Astrocyte (in vitro differentiated cells and primary cell): ENCODE measurements at regions not wholly inside any gene's neighbourhood (a gene's known extent, or its start where the extent isn't known, plus 50 kb on each side); places are given as distances from the start of the nearest gene placed in this dataset.

ENCODE experiments used
- DNase-seq: peaks from one replicate; pipeline ENCODE4 v3.0.0-alpha.2; 2010; ENCODE audit warnings: low read depth
- FAIRE-seq: peaks from 2 replicates; lab custom pipeline; 2011; peaks lifted over from hg19 to GRCh38; lab: Jason Lieb, UNC
- H2AFZ ChIP-seq: 2 replicates; pipeline ENCODE4 v1.6.0; 2012; ENCODE audit warnings: low read depth, low read length, inconsistent platforms
- H3K27ac ChIP-seq: 2 replicates; pipeline ENCODE4 v1.5.1; 2011; ENCODE audit warnings: low read depth, low read length, inconsistent platforms
- H3K27me3 ChIP-seq: 2 replicates; pipeline ENCODE4 v1.6.0; 2011; ENCODE audit warnings: low read length, inconsistent platforms; ENCODE audit not compliant: insufficient read depth
- H3K36me3 ChIP-seq: 2 replicates; pipeline ENCODE4 v1.5.1; 2011; ENCODE audit warnings: low read length, inconsistent platforms; ENCODE audit not compliant: insufficient read depth
- H3K4me1 ChIP-seq: 2 replicates; pipeline ENCODE4 v1.5.1; 2011; ENCODE audit warnings: low read length, inconsistent platforms; ENCODE audit not compliant: insufficient read depth
- H3K4me2 ChIP-seq: 2 replicates; pipeline ENCODE4 v1.6.0; 2012; ENCODE audit warnings: low read length, inconsistent platforms
- H3K4me3 ChIP-seq: 2 replicates; pipeline ENCODE4 v1.5.1; 2011; ENCODE audit warnings: low read depth, mild to moderate bottlenecking, low read length, inconsistent platforms; ENCODE audit not compliant: insufficient read depth
- H3K79me2 ChIP-seq: 2 replicates; pipeline ENCODE4 v1.6.0; 2012; ENCODE audit warnings: mild to moderate bottlenecking, low read length, inconsistent platforms; ENCODE audit not compliant: insufficient read depth
- H3K9ac ChIP-seq: 2 replicates; pipeline ENCODE4 v1.6.0; 2012; ENCODE audit warnings: mild to moderate bottlenecking, low read length, inconsistent platforms
- H3K9me3 ChIP-seq: 2 replicates; pipeline ENCODE4 v1.5.1; 2012; ENCODE audit warnings: low read depth, mild to moderate bottlenecking, low read length, inconsistent platforms; ENCODE audit not compliant: insufficient read depth
- H4K20me1 ChIP-seq: 2 replicates; pipeline ENCODE4 v1.6.0; 2012; ENCODE audit warnings: low read length, inconsistent platforms; ENCODE audit not compliant: insufficient read depth
- H3K27ac Mint-ChIP-seq: one replicate; pipeline ENCODE4 v1.8.0; 2021; ENCODE audit warnings: mild to moderate bottlenecking, mixed read lengths; ENCODE audit not compliant: unreplicated experiment
- H3K27me3 Mint-ChIP-seq: one replicate; pipeline ENCODE4 v1.8.0; 2021; ENCODE audit warnings: low read depth, mixed read lengths; ENCODE audit not compliant: unreplicated experiment
- H3K36me3 Mint-ChIP-seq: one replicate; pipeline ENCODE4 v1.8.0; 2021; ENCODE audit warnings: low read depth, mixed read lengths; ENCODE audit not compliant: unreplicated experiment
- H3K4me1 Mint-ChIP-seq: one replicate; pipeline ENCODE4 v1.8.0; 2021; ENCODE audit warnings: low read depth, mixed read lengths; ENCODE audit not compliant: unreplicated experiment
- H3K4me3 Mint-ChIP-seq: one replicate; pipeline ENCODE4 v1.8.0; 2021; ENCODE audit warnings: mild to moderate bottlenecking, moderate library complexity, mixed read lengths; ENCODE audit not compliant: unreplicated experiment
- H3K9me3 Mint-ChIP-seq: one replicate; pipeline ENCODE4 v1.8.0; 2021; ENCODE audit warnings: mild to moderate bottlenecking, mixed read lengths; ENCODE audit not compliant: unreplicated experiment
- CTCF ChIP-seq: IDR thresholded peaks from 2 replicates; pipeline ENCODE4 v1.5.1; 2011; ENCODE audit warnings: low read depth, mild to moderate bottlenecking, inconsistent platforms, low read length, moderate library complexity; ENCODE audit not compliant: insufficient read depth
- EZH2 ChIP-seq: IDR thresholded peaks from 2 replicates; pipeline ENCODE4 v1.6.1; 2012; ENCODE audit warnings: mild to moderate bottlenecking, low read length, inconsistent platforms; ENCODE audit not compliant: insufficient read depth

DNA sequence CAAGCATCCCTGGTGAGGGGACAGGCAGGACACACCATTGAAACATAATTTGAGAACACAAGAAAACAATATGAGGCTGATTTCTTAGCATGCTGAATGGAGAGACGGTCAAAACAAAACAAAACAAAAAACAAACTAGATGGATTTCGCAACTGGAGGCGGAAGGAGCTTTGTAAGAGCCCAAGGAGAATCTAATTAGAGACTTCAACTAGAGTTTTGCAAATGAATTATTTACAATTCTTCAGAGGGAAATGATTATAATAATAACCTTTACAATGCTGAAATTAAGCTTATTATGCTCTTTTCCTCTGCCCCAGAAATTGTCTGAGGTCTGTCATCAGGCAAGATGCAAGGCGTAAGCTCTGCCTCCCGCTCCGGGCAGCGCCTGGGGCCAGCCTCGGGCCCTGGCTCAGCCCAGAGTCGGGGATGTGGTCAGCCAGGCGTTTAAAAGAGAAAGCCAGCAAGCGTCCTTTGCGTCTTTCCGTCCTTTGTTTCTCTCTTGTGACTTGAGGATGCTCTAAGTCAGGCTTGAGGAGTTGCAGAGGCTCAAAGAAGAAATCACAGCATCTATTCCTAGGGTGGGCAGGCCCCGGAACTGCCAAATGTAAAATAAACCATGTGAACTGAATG lies 139.6 kb downstream of the TWIST2 start:
- Histone ChIP-seq H3K4me1 (no peaks in the 10 kb centered on the region), H3K27ac (no peak overlapping the region), H3K9ac (no peak overlapping the region), H3K36me3 (no peaks in the 10 kb centered on the region), H4K20me1 (no peaks in the 10 kb centered on the region), H3K79me2 (no peaks in the 10 kb centered on the region), H3K27me3 (peaks cover 4% of the 10 kb centered on the region), H2AFZ (no peak overlapping the region), H3K4me3 (no peak overlapping the region), H3K9me3 (no peaks in the 10 kb centered on the region), H3K4me2 (no peak overlapping the region)
- no peak overlapping the region for H3K27ac Mint-ChIP-seq
- FAIRE-seq (no peak), DNase-seq (no peak)
- no peak for TF ChIP-seq CTCF
- TF ChIP-seq EZH2: no peak
- peaks cover 2% of the 10 kb centered on the region for H3K9me3 Mint-ChIP-seq
- no peak overlapping the region for H3K4me3 Mint-ChIP-seq
- no peaks in the 10 kb centered on the region for H3K4me1 Mint-ChIP-seq
- peaks cover 11% of the 10 kb centered on the region for H3K27me3 Mint-ChIP-seq
- H3K36me3 Mint-ChIP-seq: no peaks in the 10 kb centered on the region

DNA sequence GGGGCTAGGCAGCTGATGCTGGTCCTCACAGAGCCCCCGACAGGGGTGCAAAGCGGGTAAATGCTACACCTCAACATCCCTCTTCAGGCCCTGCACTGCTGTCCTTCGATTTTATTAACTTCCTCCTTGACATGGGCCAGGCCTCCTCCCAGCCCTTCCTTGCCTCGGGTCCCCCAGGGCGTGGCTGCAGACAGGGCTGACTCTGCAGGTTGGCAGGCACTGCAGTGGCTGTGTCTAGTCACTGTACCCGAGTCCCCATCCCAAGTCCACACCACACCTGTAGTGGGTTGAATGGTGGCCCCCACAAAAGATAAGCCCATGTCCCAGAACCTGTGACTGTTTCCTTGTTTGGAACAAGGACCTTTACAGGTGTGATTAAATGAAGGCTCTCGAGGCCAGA lies 140.2 kb downstream of the TWIST2 start:
- Mint-ChIP-seq H3K4me3 (no peak overlapping the region), H3K9me3 (peaks cover 2% of the 10 kb centered on the region), H3K4me1 (no peaks in the 10 kb centered on the region), H3K27ac (no peak overlapping the region), H3K27me3 (peaks cover 13% of the 10 kb centered on the region), H3K36me3 (no peaks in the 10 kb centered on the region)
- Histone ChIP-seq H3K79me2 (no peaks in the 10 kb centered on the region), H3K27me3 (peaks cover 4% of the 10 kb centered on the region), H3K36me3 (no peaks in the 10 kb centered on the region), H3K4me3 (no peak overlapping the region), H4K20me1 (no peaks in the 10 kb centered on the region), H3K9ac (no peak overlapping the region), H3K9me3 (no peaks in the 10 kb centered on the region), H2AFZ (no peak overlapping the region), H3K27ac (no peak overlapping the region), H3K4me1 (no peaks in the 10 kb centered on the region), H3K4me2 (no peak overlapping the region)
- TF ChIP-seq EZH2: no peak
- no peak for TF ChIP-seq CTCF
- no peak for DNase-seq
- FAIRE-seq: no peak

DNA sequence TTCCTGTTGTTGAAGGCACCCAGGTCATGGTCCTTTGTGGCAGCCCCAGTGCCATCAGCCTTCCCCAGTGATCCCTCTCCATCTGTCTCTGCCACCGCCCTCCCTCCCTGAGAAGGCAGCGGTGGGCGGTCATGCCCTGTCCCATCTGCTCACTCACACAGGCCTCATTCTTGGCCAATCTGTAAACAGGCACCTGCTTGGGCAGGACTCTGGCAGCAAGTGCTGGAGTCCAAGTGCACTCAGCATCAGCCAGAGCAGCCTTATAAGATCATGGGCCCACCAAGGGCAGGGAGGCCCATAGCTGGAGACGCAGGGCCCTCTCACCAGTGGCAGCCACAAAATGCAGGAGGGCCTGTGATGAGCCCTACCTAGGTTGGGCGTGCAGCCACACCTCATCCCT lies 140.9 kb downstream of the TWIST2 start:
- no peak overlapping the region for H3K4me3 Mint-ChIP-seq

More for the DNA sequence above, 140.9 kb downstream of the TWIST2 start:
- H3K27me3 Mint-ChIP-seq: peaks cover 13% of the 10 kb centered on the region
- H3K4me1 ChIP-seq: no peaks in the 10 kb centered on the region
- FAIRE-seq (no peak), DNase-seq (no peak)
- H3K4me1 Mint-ChIP-seq: no peaks in the 10 kb centered on the region
- no peak overlapping the region for H3K9ac ChIP-seq
- no peak overlapping the region for H2AFZ ChIP-seq
- no peak overlapping the region for H3K4me3 ChIP-seq
- H3K79me2 ChIP-seq: no peaks in the 10 kb centered on the region
- peaks cover 2% of the 10 kb centered on the region for H3K9me3 ChIP-seq
- peaks cover 2% of the 10 kb centered on the region for H3K9me3 Mint-ChIP-seq
- TF ChIP-seq EZH2: no peak
- H4K20me1 ChIP-seq: no peaks in the 10 kb centered on the region
- no peak overlapping the region for H3K27ac ChIP-seq
- H3K27ac Mint-ChIP-seq: peak overlapping the region; percentile 7
- H3K36me3 Mint-ChIP-seq: no peaks in the 10 kb centered on the region
- H3K36me3 ChIP-seq: no peaks in the 10 kb centered on the region
- no peak overlapping the region for H3K4me2 ChIP-seq
- peaks cover 4% of the 10 kb centered on the region for H3K27me3 ChIP-seq
